ENCODE measurements at regions not wholly inside any gene's neighbourhood (a gene's known extent, or its start where the extent isn't known, plus 50 kb on each side); places are given as distances from the start of the nearest gene placed in this dataset.
"Not testable (repeated sequence)": the region's sequence is repeated elsewhere in the genome, so short reads cannot be mapped to it uniquely, and the experiment has no call there.

- no peak for DNase-seq (ENCODE audit: low spot score)
Measured at GRCh38 chr2:118464546-118465265, 376.4 kb downstream of the INSIG2 start.

GRCh38 chr2:118464046-118464445, 375.8 kb downstream of the INSIG2 start:
- DNase-seq (ENCODE audit: low spot score) = no peak

- DNase-seq (ENCODE audit: low spot score) = no peak
Measured at GRCh38 chr2:118460425-118460824, 372.2 kb downstream of the INSIG2 start.

- no peak for DNase-seq (ENCODE audit: low spot score)
Measured at GRCh38 chr2:118459426-118459825, 371.2 kb downstream of the INSIG2 start.

GRCh38 chr2:118457951-118458350, 369.7 kb downstream of the INSIG2 start:
- no peak for DNase-seq (ENCODE audit: low spot score)

GRCh38 chr2:118449401-118449800, 361.1 kb downstream of the INSIG2 start:
- no peak for DNase-seq (ENCODE audit: low spot score)

GRCh38 chr2:118443596-118443995, 355.3 kb downstream of the INSIG2 start:
- DNase-seq (ENCODE audit: low spot score) = no peak

GRCh38 chr2:118442996-118443553, 354.8 kb downstream of the INSIG2 start:
- DNase-seq (ENCODE audit: low spot score) = no peak

GRCh38 chr2:118442046-118442445, 353.8 kb downstream of the INSIG2 start:
- no peak for DNase-seq (ENCODE audit: low spot score)

GRCh38 chr2:118440404-118441098, 352.3 kb downstream of the INSIG2 start:
- no peak for DNase-seq (ENCODE audit: low spot score)

- no peak for DNase-seq (ENCODE audit: low spot score)
Measured at GRCh38 chr2:118437501-118437900, 349.2 kb downstream of the INSIG2 start.

- no peak for DNase-seq (ENCODE audit: low spot score)
Measured at GRCh38 chr2:118431997-118432396, 343.7 kb downstream of the INSIG2 start.

GRCh38 chr2:118431586-118431985, 343.3 kb downstream of the INSIG2 start:
- no peak for DNase-seq (ENCODE audit: low spot score)

- DNase-seq (ENCODE audit: low spot score) = no peak
Measured at GRCh38 chr2:118431165-118431517, 342.9 kb downstream of the INSIG2 start.

- no peak for DNase-seq (ENCODE audit: low spot score)
Measured at GRCh38 chr2:118430510-118431164, 342.4 kb downstream of the INSIG2 start.

- DNase-seq (ENCODE audit: low spot score) = no peak
Measured at GRCh38 chr2:118425191-118425590, 336.9 kb downstream of the INSIG2 start.

- DNase-seq (ENCODE audit: low spot score) = no peak
Measured at GRCh38 chr2:118423776-118424175, 335.5 kb downstream of the INSIG2 start.

- DNase-seq (ENCODE audit: low spot score) = no peak
Measured at GRCh38 chr2:118421648-118422047, 333.4 kb downstream of the INSIG2 start.

GRCh38 chr2:118417406-118418120, 329.3 kb downstream of the INSIG2 start:
- DNase-seq (ENCODE audit: low spot score) = no peak

GRCh38 chr2:118415186-118415585, 326.9 kb downstream of the INSIG2 start:
- DNase-seq (ENCODE audit: low spot score) = not testable (repeated sequence)

GRCh38 chr2:118403658-118404451, 315.6 kb downstream of the INSIG2 start:
- DNase-seq (ENCODE audit: low spot score) = no peak
